NCI-H2107 treated with DMSO at 0.1 percent for 48 hours (cell line): ENCODE measurements at regions not wholly inside any gene's neighbourhood (a gene's known extent, or its start where the extent isn't known, plus 50 kb on each side); places are given as distances from the start of the nearest gene placed in this dataset.

Experiments
- DNase-seq: peaks from one replicate; lab custom pipeline; 2025; ENCODE audit not compliant: unreplicated experiment; lab: John Stamatoyannopoulos, UW

DNA sequence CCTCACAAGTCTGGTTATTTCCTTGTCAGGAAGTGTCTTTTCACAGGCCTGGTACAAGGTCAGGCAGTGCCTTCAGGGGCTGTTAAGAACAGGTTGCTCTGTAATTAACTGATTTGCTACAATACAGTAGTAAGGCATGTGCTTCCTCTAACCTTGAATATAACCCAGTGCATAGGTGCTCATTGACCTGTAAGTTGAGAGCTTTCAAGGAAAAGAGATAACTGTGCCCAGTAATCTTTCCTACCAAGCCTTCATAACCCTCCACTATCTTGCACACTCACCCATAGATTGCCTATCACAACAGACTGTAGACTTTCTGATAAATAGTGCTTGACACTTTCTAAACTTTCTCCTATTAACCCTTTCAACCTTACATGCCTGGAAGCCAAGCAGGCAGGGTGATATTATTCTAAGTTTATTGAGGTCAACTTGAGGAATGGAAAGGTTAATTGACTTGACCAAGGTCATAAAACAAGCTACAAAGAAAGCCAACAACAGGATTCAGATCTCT, 148.1 kb downstream of the PPARGC1A start:
- DNase-seq, result no peak

DNA sequence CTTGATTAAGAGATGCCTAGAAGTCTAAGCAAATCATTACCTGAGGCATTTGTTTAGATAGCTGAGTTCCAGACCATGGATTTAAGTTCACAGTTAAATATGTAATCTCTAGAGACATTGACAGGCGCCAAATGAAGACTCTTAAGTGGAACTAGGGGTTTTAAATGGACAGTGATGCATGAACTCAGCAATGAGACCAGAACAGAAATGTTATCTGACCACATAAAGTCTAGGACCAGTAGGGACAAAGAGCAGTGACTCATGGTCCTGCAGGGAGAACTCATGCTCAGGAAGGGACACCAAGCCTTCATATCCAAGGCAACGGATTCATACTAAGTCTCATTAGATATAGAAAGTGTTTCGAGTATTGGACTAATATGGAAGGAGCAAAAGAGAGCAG, 152.3 kb downstream of the PPARGC1A start:
- DNase-seq, result no peak

GRCh38 chr4:23736466-23736865, 153.4 kb downstream of the PPARGC1A start:
- DNase-seq, result no peak

DNA sequence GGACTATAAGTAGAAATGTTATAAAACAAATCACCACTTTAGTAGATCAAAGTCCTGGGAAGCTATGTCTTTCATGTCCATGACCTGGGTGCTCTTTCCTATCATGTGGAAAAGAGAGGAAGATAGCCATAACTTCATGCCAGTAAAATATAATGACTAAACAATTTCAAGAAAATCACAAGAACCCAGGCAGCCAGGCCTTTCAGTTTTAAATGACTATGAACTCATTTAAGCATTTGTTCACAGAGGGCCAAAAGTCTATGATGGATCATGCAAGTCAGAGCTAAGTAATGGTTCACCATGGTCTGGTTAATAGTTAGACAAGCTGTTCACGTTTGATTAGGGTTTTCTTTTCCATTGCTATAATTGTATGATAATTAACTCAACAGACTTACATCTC, 155.8 kb downstream of the PPARGC1A start:
- DNase-seq, result no peak

DNA sequence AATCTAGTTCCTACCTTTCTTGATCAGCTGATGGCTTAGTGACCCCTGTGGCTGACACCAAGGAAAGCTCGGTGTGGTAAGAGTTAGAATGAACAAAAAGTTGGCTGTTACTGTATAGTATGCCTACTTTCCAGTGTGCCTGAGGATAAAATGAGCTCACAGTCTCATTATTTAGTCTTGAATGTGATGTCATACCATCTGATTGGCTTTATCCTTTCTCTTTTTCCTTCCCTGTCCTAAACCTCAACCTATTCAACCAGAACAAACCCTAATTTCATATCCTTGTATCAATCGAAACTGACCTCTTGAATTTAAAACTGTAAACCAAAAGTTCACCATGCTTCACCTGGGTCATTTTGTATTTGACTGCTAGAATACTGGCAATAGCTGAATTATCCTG, 156.4 kb downstream of the PPARGC1A start:
- no peak for DNase-seq

DNA sequence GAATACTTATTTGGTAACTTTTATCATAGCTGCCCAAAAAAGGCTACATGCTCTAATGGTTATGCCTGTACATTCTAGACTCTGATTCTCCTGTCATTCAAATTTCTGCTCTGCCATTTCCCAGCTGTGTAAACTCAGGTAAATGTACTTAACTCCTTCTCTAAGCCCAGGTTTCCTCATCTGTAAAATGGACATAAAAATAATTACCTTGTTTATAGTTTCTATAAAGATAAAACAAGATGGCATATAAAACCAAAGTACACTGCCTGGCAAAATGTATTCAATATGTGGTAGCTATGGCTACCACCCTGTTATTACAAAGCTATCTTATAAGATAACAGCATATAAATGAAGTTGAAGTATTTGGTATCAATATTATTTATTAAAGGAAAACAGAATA, 158.8 kb downstream of the PPARGC1A start:
- no peak for DNase-seq

- DNase-seq, result no peak
Observed at GRCh38 chr4:23728971-23729370, 160.9 kb downstream of the PPARGC1A start.

GRCh38 chr4:23728393-23728792, 161.5 kb downstream of the PPARGC1A start:
- no peak for DNase-seq

DNA sequence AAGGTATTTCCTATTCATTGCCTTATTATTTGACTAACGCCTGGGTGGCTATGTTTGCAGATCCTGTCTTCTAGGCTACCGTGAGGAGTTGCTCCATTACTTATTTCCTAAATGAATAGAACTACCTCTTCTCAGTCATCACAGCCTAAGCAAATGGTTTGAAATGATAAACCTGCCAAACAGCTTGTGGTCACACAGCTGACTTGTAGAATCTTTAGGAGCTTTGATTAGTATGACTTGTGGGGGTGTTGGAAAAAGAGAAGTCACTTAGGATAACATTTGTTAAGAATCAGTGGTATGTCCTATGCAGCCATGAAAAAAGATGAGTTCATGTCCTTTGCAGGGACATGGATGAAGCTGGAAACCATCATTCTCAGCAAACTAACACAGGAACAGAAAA, 169.3 kb downstream of the PPARGC1A start:
- DNase-seq, result no peak

DNA sequence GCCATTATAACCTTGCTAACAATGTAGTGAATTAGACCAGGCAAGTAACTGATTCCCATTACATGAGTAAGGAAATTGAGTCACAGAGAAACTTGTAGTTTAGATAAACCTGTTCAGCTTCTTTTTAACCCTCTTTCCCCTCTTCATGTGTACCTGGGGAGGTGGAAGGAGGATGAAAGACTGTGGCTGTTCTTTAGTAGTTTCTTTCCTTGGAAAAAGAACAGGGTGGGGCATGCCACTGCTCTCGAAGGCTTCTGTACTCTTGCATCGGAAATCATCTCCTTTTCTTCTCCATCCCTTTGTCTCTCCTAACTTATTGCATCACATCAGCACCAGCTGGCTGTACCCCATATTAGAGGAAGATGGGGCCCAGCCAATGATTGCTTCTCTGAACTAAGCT, 171.4 kb downstream of the PPARGC1A start:
- DNase-seq, result no peak

DNA sequence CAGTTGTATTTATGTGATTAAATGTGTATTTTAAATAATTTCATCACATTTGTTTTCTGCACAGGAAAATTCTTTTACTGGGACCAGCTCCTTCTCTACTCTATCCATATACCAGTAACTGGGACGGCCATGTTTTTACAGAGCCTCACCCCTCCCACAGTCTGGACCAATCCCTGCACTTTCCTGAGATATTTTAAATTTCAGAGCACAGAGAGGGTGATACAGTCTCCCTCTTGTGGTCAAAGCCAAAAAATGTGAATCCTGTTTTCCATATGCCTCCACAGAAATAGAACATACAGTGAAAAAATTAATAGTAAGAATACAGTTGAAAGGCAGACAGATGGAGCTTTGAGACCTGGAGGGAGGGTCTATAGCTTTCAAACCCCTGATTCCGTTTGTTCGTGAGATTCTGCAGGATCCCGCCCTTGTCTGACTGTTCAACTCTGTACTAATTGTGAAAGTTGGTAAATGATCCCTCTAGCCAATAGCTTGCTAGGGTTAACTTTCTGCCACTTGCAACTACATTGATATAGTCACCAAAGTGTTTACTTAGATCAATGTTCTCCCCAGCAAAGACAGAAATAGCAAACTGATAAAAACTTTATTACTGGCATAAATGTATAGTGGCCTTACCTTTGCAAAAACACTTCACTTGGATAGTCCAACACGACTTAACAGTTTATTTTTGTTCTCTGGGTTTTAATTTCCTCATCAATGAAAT, 172.2 kb downstream of the PPARGC1A start:
- peak; percentile 5 for DNase-seq

DNA sequence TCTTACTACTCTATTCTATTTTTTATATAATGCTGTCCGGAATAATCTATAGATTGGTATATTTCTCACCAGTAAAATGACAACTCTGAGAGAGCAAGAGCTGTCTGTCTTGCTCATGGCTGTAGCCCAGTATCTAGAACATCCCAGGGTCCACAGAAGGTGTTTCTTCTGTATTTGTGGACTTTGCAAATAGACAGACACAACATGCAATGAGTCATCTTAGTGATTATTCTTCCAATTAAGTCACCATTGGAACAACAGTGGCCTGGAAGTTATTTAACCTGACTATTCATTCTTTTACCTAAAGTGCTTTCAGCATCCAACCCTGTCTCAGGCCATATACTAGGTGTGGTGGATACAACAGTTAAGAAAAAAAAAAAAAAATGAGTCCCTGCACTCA, 179.5 kb downstream of the PPARGC1A start:
- DNase-seq, result no peak

DNA sequence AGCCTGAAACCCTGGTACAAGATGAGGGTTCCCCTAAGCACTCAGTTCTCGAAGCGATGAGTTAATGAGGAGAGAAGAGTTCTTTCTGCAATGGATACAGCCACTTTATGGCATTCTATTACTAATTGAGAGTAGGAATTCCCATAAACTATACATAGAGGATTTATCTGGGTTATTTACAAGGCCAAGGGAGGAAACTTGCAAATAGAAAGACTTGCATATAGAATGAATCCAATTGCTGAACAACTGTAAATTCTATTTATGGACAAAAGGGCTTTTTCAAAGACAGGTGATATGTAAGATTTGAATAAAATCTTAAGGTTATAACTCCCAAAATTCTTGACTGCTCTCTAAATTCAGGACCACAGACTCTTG, 182.2 kb downstream of the PPARGC1A start:
- DNase-seq, result no peak

DNA sequence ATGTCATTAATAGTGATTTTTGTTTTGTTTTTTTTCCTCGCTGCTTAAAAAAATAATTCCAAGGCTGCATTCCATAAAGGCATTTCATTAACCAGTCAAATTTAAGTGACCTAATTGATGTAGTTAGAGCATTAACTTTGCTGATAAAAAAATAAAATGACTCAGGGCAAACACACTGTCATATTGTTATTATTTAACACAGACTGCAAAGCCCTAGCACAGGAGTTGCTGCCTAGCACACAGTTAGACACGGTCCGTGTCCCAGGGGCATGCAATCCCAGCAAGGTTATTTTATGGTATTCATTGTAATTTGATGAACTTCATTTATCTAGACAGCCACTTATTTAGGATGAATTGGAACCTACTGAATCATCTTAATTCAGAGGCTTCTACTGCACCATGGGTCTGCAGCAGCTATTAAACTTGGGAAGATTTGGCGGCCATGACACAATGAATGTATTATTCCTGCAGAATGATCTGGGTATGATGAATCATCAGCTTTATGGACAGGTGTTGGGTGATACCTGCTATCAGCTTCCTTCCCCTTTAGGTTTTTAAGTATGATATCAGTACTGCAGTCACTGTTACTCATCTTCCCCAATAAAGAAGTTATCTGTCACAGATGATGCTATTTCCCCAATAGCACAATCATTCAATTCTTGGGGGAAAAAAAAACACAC, 182.7 kb downstream of the PPARGC1A start:
- DNase-seq, result no peak

DNA sequence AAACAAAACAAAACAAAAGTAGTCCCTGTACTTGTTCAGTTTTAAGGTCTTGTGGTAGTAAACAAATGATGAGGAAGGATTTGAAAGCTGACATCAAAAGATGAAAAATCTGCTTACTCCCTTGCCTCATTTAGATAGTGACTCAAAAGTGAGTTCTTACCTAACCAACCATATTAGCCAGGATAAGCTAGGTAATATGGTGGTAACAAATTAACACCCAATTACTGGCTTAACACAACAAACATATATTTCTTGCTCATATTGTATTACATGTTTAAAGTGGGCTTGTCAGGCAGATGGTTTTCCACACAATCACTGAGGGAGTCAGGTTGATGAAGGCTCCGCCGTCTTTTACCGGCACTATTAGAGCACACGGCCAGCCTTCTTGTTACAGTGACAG, 189.7 kb downstream of the PPARGC1A start:
- no peak for DNase-seq

DNA sequence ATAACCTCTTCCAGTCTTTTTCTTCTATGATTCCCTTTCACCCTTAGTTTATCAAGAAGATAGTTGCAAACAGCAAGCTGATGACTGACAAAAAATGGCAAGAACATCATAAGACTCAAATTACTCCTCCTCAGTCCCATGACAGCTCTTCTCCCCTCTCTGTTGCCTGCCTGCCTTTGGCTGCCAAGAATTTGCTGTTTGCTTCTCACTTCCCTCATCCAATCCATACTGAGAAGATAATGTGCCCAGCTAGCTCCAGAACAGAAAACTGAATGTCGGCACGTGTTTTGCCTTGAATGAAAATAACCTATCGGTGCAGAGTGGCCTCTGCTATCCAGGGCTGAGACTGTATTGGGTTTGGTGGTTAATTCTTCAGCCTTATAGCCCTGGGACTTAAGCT, 192.1 kb downstream of the PPARGC1A start:
- no peak for DNase-seq

DNA sequence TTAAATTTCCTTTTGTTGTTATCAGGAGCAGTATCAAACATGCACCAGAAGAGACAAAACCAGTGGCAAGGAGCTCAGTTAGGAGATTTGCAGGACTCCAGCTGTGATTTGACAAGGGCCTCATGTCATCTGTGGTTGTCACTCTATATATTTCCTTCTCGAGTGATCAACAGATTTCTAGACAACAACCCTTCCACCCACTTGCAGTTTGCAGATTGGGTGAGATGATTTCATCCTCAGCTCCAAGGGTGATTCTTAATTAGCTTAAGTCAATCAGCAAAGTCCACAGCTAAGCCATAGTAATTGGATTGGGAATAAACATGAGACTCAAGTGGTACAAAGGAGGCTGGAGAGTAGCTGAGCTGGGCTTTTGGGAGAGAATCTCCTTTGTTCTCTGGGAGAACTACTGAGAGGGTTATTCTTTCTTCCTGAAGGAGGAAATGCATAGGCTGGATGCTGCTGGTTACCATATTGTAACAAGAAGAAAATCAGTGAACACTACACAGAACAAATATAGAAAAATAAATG, 192.8 kb downstream of the PPARGC1A start:
- DNase-seq, result no peak

GRCh38 chr4:23686169-23686897, 203.5 kb downstream of the PPARGC1A start:
- no peak for DNase-seq

- DNase-seq, result no peak
Observed at GRCh38 chr4:23685471-23685870, 204.4 kb downstream of the PPARGC1A start.

DNA sequence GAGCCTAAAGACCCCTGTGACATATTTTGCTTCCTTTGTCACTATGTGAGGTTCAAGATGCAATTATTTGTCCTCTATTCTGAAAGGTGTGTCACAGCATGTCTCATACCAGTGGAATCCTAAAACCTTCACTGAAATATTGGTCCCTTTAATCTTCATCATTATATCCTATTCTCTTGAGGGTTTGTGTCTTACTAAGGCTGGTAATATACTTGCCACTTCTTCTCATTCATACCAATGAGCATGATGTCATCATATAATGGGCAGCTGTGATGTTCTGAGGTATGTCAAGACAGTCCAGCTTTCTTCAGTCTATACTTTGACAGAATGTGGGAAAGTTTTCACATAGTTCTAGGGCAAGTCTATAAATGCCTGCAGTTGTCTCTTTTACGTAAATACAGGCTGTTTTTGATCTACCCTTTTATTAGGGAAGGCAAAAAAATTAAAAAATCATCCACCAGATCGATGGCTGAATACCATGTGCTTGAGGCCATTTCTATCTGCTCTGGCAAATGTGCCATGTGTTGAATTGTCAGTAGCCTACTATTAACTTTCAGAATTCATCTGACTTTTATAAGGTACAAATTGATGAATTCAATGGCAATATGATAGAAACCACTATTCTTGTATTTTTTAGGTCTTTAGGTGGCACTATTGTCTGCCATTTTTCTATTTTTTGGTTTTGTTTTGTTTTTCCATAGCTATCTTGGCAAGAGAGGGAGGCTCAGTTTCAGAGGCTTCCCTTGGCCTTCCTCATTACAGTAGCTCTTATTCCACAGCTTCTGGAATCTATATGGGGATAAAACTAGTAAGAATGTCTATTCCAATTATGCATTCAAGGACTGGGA, 209.0 kb downstream of the PPARGC1A start:
- DNase-seq, result no peak

DNA sequence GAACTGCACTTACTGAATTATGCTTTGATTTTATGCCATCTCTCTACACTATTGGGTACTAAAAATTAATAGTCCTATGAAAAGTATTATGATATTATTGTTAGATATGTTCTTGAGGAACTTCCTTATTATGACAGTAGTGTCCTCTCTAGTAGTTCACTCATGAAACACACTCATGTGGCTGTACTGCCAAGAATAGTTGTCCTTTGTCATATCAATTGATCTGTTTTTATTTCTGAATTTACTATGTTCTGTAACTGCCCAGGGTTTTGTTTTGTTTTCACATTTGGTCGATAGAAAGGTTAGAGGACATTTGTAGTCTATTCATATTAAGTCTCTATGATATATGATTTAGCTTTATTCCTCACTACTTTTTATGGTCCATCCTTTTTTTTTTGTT, 215.2 kb downstream of the PPARGC1A start:
- DNase-seq, result no peak
